ENCODE measurements at regions not wholly inside any gene's neighbourhood (a gene's known extent, or its start where the extent isn't known, plus 50 kb on each side); places are given as distances from the start of the nearest gene placed in this dataset.

GRCh38 chr18:11505993-11506392 is 103.4 kb upstream of the SLC35G4 start:
- TF ChIP-seq FOXM1 (IDR thresholded peaks at IDR 0.05; ENCODE audit: low read depth) (no peak), MAX (IDR thresholded peaks at IDR 0.05; ENCODE audit: low read depth) (no peak), CTCF (IDR thresholded peaks at IDR 0.05) (no peak), SIN3A (IDR thresholded peaks at IDR 0.05; ENCODE audit: borderline replicate concordance, low read depth, low read length) (no peak), SMC3 (IDR thresholded peaks at IDR 0.05; ENCODE audit: low read depth, low read length) (no peak), ZBTB33 (IDR thresholded peaks at IDR 0.05; ENCODE audit: borderline replicate concordance, low read depth) (no peak), YY1 (IDR thresholded peaks at IDR 0.05; ENCODE audit: low read depth) (no peak), EZH2phosphoT487 (IDR thresholded peaks at IDR 0.05; ENCODE audit: borderline replicate concordance, low read depth) (no peak), TAF1 (IDR thresholded peaks at IDR 0.05; ENCODE audit: borderline replicate concordance, low read depth, low read length) (no peak)
